T47D (cell line): ENCODE measurements at regions not wholly inside any gene's neighbourhood (a gene's known extent, or its start where the extent isn't known, plus 50 kb on each side); places are given as distances from the start of the nearest gene placed in this dataset.

Experiments used
- DNase-seq, 2 experiments: peaks; one replicate each; pipeline versions ENCODE4 v3.0.0 to v3.0.0-alpha.2; 2011 to 2012; ENCODE audit warnings: low read depth in 1 of 2, low spot score in 1 of 2
- JUND ChIP-seq: IDR thresholded peaks from 2 replicates; pipeline ENCODE4 v1.6.1; 2012; ENCODE audit warnings: low read depth
- in situ Hi-C: cut with HindIII; loops from 2 replicates; pipeline ENCODE4 v1.10.0; 2016; ENCODE audit warnings: low sequenced_read_pairs, low pct_unique_long_range_greater_than_20kb

GRCh38 chr9:118761016-118761790 is 608.0 kb downstream of the BRINP1 start:
- in situ Hi-C loops = no loop called here
- DNase-seq = no peak
- TF ChIP-seq JUND = no peak

DNA sequence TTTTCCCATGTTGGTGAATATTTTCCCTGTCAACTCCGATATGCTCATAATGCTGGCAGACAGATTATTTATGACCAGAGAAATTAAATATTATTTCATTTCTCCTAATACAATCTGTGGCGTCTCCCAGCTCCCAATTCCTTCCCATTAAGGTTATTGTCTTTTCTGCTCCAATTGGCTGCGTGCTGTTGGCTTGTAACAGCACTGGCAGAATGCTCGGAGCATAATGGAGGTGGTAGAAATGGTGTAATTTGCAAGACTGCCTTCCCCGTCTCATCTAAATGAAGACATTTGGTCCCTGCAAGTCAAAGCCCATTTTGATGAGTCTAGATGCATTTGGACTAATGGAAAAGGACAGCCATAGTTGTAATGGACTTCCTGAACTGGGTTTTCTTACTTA is 601.7 kb downstream of the BRINP1 start:
- DNase-seq = no peak
- in situ Hi-C loops = no loop called here
- TF ChIP-seq JUND = no peak

DNA sequence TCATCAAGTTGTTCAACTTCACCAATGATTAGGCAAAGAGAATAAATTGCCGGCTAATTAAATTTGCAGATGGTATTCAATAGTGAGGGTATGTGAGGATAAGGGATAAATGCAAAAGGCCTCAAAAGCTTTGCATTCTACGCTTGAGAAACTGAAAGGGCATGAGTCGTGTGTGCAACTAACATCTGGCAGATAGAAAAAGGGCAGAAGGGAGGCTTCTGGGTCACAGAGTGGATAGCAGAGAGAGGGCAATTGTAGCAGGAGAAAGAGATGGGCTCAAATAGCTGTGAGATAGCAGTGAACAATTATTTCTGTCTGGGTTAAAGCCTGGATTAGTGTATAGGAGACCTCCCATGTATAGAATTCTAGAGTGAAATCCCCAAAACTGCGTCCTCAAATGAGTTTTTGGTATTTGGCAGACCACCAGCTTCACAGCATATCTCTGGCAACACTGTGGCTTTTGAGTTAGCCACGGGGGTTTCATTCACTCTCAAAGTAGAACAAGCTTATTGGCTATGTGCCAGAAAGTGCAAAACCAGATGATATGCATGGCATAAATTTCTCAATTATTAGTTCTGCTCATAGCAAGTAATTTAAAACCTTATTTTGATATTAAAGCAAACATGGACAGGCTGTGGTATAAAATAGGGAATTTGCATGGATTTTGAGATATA is 586.3 kb downstream of the BRINP1 start:
- DNase-seq = no peak
- TF ChIP-seq JUND = no peak
- in situ Hi-C loops = no loop called here

DNA sequence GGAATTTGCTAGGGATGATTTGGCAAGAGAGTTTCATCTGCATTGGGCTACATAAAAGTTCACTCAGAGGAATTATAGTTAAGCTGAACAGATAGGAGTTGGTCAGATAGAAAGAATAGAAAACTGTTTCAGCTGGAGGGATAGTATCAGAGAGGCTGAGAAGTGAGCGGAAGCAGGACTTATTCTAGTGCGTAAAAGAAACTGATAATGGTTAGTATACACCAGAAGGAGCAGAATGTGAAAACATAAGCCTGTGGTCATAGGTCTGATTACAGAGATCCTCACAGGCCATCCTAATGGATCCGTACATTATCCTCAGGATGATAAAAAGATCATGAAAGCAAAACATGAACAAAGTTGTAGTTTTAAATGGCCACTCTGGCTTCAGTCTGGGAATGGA is 585.2 kb downstream of the BRINP1 start:
- TF ChIP-seq JUND = no peak
- no peak for DNase-seq
- in situ Hi-C loops = no loop called here

- in situ Hi-C loops = no loop called here
- no peak for DNase-seq
- no peak for TF ChIP-seq JUND
Measured at GRCh38 chr9:118785456-118785855, 583.8 kb downstream of the BRINP1 start.

- no peak for DNase-seq
- TF ChIP-seq JUND = no peak
- in situ Hi-C loops = no loop called here
Measured at GRCh38 chr9:118786877-118787276, 582.4 kb downstream of the BRINP1 start.

DNA sequence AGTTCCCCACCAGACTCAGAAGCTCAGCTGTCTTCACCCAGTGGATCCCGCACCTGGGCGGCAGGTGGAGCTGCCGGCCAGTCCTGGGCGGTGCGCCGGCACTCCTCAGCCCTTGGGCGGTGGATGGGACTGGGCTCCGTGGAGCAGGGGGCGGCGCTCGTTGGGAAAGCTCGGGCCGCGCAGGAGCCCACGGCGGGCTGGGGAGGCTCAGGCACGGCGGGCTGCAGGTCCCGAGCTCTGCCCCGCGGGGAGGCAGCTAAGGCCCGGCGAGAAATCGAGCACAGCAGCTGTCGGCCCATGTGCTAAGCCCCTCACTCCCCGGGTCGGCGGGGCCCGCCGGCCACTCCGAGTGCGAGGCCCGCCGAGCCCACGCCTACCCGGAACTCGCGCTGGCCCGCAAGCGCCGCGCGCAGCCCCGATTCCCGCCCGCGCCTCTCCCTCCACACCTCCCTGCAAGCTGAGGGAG is 560.0 kb downstream of the BRINP1 start:
- in situ Hi-C loops = no loop called here
- TF ChIP-seq JUND = no peak
- DNase-seq = peak in 1 of 2 experiments; percentile 87

DNA sequence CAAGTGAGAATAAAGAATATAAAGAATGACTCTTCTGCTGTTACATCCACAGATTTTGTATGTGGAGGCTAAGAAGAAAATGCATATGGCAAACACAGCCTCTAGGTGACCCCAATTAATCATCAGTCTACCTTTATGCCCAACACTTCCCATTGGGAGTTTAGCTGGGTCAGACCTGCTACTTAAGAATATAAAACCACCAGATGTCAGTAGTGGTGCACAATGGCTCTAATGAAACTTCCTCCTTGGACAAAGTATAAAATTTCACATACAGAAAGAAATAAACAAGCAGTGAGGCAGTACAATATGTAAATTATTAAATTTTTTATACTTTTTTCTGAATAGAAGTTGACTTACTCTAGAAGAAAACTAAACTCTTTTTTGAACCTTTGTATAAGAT is 539.9 kb downstream of the BRINP1 start:
- peak; percentile 11 to 62 for DNase-seq
- no peak for TF ChIP-seq JUND
- in situ Hi-C loops = no loop called here

DNA sequence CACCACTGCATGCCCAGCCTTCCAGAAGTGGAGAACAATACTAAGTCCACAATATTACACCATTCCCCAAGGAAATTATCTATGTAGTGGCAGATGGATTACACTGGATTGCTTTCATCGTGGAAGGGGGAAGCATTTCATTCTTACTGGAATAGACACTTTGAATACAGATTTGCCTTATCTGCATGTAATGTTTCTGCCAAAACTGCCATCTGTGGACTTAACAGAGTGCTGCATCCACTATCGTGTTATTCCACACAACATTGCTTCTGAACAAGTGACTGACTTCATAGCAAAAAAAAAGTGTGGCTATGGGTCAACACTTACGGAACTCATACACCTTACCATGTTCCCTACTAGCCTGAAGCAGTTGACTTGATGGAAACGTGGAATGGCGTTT is 536.9 kb downstream of the BRINP1 start:
- DNase-seq = no peak
- in situ Hi-C loops = no loop called here
- TF ChIP-seq JUND = no peak

- TF ChIP-seq JUND = no peak
- DNase-seq = no peak
- in situ Hi-C loops = no loop called here
Measured at GRCh38 chr9:118836891-118837290, 532.3 kb downstream of the BRINP1 start.

DNA sequence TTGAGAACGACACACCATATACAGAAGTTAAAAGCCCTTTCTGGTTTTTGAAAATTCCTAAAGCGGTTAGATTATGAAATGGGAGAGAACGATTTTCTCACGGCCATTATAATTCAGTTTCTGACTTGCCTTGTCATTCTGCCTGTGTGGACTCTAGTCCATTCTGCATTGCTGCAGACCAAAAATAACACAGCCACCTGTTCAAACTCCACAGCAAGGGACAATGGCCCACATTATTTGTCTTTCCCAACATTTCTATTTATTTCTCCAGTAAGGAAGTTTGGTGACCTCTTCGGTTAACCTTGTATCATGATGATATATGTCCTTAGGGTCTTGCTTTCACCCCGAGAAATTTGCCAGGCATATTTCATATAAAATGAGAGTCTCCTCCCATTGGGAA is 497.7 kb downstream of the BRINP1 start:
- in situ Hi-C loops = no loop called here
- TF ChIP-seq JUND = no peak
- DNase-seq = no peak

DNA sequence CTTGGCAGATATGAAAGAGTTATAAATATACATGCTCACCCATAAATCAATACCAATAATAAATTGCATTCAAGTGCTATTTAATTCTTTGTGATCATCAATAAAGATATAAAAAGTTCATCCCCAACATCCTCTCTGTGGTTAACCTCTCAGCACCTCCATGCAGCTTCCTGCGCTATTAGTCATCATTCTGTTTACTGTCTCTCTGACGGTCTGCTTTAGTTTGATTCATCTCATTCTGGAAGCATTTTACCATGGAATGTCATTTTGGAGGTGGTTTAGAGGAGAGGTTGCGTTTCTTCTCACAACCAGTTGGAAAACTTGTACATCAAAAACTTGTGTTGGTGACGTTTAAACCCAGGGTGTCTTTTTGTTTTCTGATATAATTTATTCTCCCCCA is 486.6 kb downstream of the BRINP1 start:
- no peak for DNase-seq
- no peak for TF ChIP-seq JUND
- in situ Hi-C loops = no loop called here

- in situ Hi-C loops = no loop called here
- no peak for DNase-seq
- no peak for TF ChIP-seq JUND
Measured at GRCh38 chr9:118883411-118883810, 485.8 kb downstream of the BRINP1 start.
